Karpas-422 (cell line): ENCODE measurements at regions not wholly inside any gene's neighbourhood (a gene's known extent, or its start where the extent isn't known, plus 50 kb on each side); places are given as distances from the start of the nearest gene placed in this dataset. TPM values are rescaled to one million over a fixed set of nuclear protein-coding genes. Genes with fewer than 3 reads are reported as not detected.

ENCODE experiments used
- DNase-seq: peaks from one replicate; pipeline ENCODE4 v3.0.0-alpha.2; 2015
- H2AFZ ChIP-seq: fragments of 200-600 bp; sonication (generic); 2 replicates; pipeline ENCODE4 v1.6.1; 2014; ENCODE audit warnings: antibody characterized with exemption, low read length, mixed read lengths
- H3K27ac ChIP-seq: fragments of 200-600 bp; sonication (generic); 2 replicates; pipeline ENCODE4 v1.5.1; 2014; ENCODE audit warnings: mild to moderate bottlenecking, low read length, moderate library complexity
- H3K27me3 ChIP-seq: fragments of 200-600 bp; sonication (generic); 2 replicates; pipeline ENCODE4 v1.6.1; 2014; ENCODE audit warnings: low read length, mixed read lengths
- H3K36me3 ChIP-seq: fragments of 200-600 bp; sonication (generic); 2 replicates; pipeline ENCODE4 v1.6.1; 2014; ENCODE audit warnings: low read length, mixed read lengths; ENCODE audit not compliant: insufficient read depth
- H3K4me1 ChIP-seq: fragments of 200-600 bp; sonication (generic); 2 replicates; pipeline ENCODE4 v1.6.1; 2014; ENCODE audit warnings: mild to moderate bottlenecking, low read length, mixed read lengths
- H3K4me2 ChIP-seq: fragments of 200-600 bp; sonication (generic); 2 replicates; pipeline ENCODE4 v1.6.1; 2014; ENCODE audit warnings: low read length, low read depth, mild to moderate bottlenecking; ENCODE audit not compliant: poor library complexity, severe bottlenecking
- H3K4me3 ChIP-seq: fragments of 200-600 bp; sonication (generic); 2 replicates; pipeline ENCODE4 v1.5.1; 2014; ENCODE audit warnings: mild to moderate bottlenecking, antibody characterized with exemption, low read length, mixed read lengths
- H3K79me2 ChIP-seq: fragments of 200-600 bp; sonication (generic); 2 replicates; pipeline ENCODE4 v1.6.1; 2014; ENCODE audit warnings: mild to moderate bottlenecking, low read length, mixed read lengths
- H3K9ac ChIP-seq: fragments of 200-600 bp; sonication (generic); 2 replicates; pipeline ENCODE4 v1.6.0; 2014; ENCODE audit warnings: low read length
- H3K9me2 ChIP-seq: fragments of 200-600 bp; sonication (generic), shearing (Covaris generic); replicated peaks from 2 replicates; pipeline ENCODE4 v1.6.0; 2014; ENCODE audit warnings: mild to moderate bottlenecking, low read length, moderate library complexity; ENCODE audit not compliant: insufficient read depth
- H3K9me3 ChIP-seq: fragments of 300-700, 200-600 bp; sonication (generic); 2 replicates; pipeline ENCODE4 v1.6.1; 2014; ENCODE audit warnings: low read length, mixed read lengths
- H4K20me1 ChIP-seq: fragments of 200-600 bp; sonication (generic); 2 replicates; pipeline ENCODE4 v1.6.1; 2014; ENCODE audit warnings: mild to moderate bottlenecking, antibody characterized with exemption, low read length, low read depth; ENCODE audit not compliant: insufficient read depth
- small RNA-seq: library from RNA; depleted of rRNA; stranded (forward); fragments of <200 nt; gene quantifications from one replicate; pipeline ENCODE3, GENCODE V24; 2014

DNA sequence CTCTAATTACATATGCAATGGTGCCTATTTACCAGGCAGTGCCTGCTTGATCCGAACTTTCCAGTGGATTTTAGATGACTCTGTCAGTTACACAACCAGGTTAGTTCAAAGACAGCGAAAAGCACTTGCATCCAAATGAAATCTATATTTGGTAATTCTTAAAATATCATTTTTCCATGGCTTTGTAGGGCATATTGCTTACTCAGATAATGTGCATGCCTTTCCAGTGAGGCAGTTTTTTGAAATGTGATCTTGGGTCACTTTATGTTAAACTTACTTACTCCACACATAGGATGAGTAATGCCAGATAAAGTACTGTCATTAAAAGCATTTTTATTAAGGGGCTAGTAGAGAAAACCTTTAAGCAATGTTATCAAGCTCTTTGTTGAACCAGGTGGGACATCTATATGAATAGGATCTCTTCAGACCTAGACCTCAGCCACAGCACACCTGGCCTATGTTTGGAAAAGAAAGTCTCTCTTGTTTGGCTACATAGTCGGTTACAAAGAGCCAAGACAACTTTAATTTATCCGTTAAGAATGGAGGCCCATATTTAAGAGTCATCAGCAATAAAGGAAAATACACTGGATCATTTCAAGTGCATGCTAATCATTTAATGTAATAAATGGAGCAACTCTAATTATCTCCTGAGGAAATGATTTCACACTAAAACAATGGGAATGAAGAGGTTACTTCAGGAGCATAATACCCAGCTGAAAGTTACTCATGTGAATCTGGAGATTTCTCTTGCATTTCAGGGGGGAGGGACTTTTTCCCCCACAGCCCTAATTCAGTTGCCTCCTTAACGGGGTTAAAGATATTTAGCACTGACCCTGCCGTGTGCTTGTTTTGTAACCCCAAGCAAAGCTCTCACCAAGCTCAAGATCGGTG is 56.3 kb upstream of the TMCO5A start:
- no peaks in the 10 kb centered on the region for H3K36me3 ChIP-seq
- no peaks in the 10 kb centered on the region for H4K20me1 ChIP-seq
- H3K27ac ChIP-seq, result no peak overlapping the region
- H3K9me3 ChIP-seq, result no peaks in the 10 kb centered on the region
- H3K27me3 ChIP-seq, result no peaks in the 10 kb centered on the region; the same call in 1 of the 2 replicates
- H3K9ac ChIP-seq, result no peak overlapping the region
- H3K4me1 ChIP-seq, result no peaks in the 10 kb centered on the region
- no peak for DNase-seq
- no peak overlapping the region for H3K4me2 ChIP-seq
- H2AFZ ChIP-seq, result no peak overlapping the region
- H3K79me2 ChIP-seq, result no peaks in the 10 kb centered on the region
- H3K9me2 ChIP-seq, result no peaks in the 10 kb centered on the region
- no peak overlapping the region for H3K4me3 ChIP-seq

DNA sequence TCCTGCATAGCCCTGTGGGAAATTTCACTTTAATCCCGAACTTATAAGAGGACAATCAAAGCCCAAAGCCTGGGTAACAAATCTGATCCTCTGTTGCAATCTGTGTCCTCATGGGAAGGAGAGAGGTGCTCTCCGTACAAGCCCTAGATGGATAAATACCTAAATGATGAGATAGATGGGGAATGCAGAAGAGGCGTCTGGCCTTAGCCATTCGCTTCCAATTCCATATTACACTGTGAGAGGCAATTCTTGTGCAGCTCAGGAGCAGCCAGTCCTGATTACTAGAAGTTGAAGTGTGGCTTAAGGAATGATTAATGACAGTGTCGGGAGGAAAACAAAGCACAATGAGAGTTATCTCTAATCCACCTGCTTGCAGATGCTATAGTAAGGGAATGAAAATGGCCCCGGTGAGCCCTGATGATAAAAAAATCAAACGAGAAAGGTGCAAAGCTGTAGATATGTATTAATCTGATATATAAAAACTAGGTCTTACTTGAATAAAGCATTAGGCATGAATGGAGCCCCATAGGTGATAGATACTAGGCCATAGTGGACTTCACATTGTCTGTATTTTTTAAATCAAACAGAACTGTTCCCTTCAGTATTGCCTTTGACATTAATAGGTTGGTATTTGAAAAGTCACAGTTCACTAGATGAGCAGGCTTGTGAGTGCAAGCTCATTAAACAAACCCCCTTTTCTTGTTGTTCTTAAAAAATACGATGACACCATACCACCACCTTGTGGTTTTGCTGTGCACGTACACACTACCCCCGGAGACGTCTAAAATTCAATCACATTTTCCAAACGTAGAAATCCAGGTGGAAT is 54.2 kb upstream of the TMCO5A start:
- no peak overlapping the region for H2AFZ ChIP-seq
- H3K27me3 ChIP-seq, result no peaks in the 10 kb centered on the region
- H3K27ac ChIP-seq, result no peak overlapping the region
- H3K9me3 ChIP-seq, result no peaks in the 10 kb centered on the region
- H3K36me3 ChIP-seq, result no peaks in the 10 kb centered on the region
- no peak overlapping the region for H3K4me2 ChIP-seq
- H3K9me2 ChIP-seq, result no peaks in the 10 kb centered on the region
- DNase-seq, result peak; percentile 70
- no peaks in the 10 kb centered on the region for H4K20me1 ChIP-seq
- no peaks in the 10 kb centered on the region for H3K79me2 ChIP-seq
- H3K4me1 ChIP-seq, result no peaks in the 10 kb centered on the region
- no peak overlapping the region for H3K4me3 ChIP-seq
- H3K9ac ChIP-seq, result no peak overlapping the region

GRCh38 chr15:37880835-37881153 is 53.6 kb upstream of the TMCO5A start:
- no peaks in the 10 kb centered on the region for H3K36me3 ChIP-seq
- H3K9me2 ChIP-seq, result no peaks in the 10 kb centered on the region
- no peak overlapping the region for H3K27ac ChIP-seq
- H2AFZ ChIP-seq, result no peak overlapping the region
- no peak overlapping the region for H3K4me2 ChIP-seq
- no peak for DNase-seq
- H3K4me1 ChIP-seq, result no peaks in the 10 kb centered on the region
- no peak overlapping the region for H3K4me3 ChIP-seq
- H3K9ac ChIP-seq, result no peak overlapping the region
- no peaks in the 10 kb centered on the region for H3K9me3 ChIP-seq
- H3K27me3 ChIP-seq, result no peaks in the 10 kb centered on the region
- no peaks in the 10 kb centered on the region for H4K20me1 ChIP-seq
- no peaks in the 10 kb centered on the region for H3K79me2 ChIP-seq

- H3K9ac ChIP-seq, result no peak overlapping the region
- H3K4me3 ChIP-seq, result no peak overlapping the region
- no peaks in the 10 kb centered on the region for H3K9me2 ChIP-seq
- H3K4me1 ChIP-seq, result no peaks in the 10 kb centered on the region
- no peak overlapping the region for H3K4me2 ChIP-seq
- no peaks in the 10 kb centered on the region for H3K27me3 ChIP-seq
- no peaks in the 10 kb centered on the region for H3K9me3 ChIP-seq
- no peaks in the 10 kb centered on the region for H4K20me1 ChIP-seq
- H2AFZ ChIP-seq, result no peak overlapping the region
- DNase-seq, result no peak
- H3K27ac ChIP-seq, result no peak overlapping the region
- H3K79me2 ChIP-seq, result no peaks in the 10 kb centered on the region
- H3K36me3 ChIP-seq, result no peaks in the 10 kb centered on the region
Measured at GRCh38 chr15:37881237-37882013, 53.0 kb upstream of the TMCO5A start.

GRCh38 chr15:37882640-37883039 is 51.8 kb upstream of the TMCO5A start:
- Histone ChIP-seq H3K9me3 (no peaks in the 10 kb centered on the region), H3K79me2 (no peaks in the 10 kb centered on the region), H3K4me2 (no peak overlapping the region), H3K9ac (no peak overlapping the region), H3K4me3 (no peak overlapping the region), H3K4me1 (no peaks in the 10 kb centered on the region), H3K27ac (no peak overlapping the region), H3K27me3 (no peaks in the 10 kb centered on the region), H2AFZ (no peak overlapping the region), H3K9me2 (no peaks in the 10 kb centered on the region), H4K20me1 (no peaks in the 10 kb centered on the region), H3K36me3 (no peaks in the 10 kb centered on the region)
- DNase-seq, result no peak

Small RNA genes in the stretch of these regions (small RNA-seq; reads per million reads assigned to genes)
- not detected for gene RF00017
